ENCODE measurements at regions not wholly inside any gene's neighbourhood (a gene's known extent, or its start where the extent isn't known, plus 50 kb on each side); places are given as distances from the start of the nearest gene placed in this dataset.

DNA sequence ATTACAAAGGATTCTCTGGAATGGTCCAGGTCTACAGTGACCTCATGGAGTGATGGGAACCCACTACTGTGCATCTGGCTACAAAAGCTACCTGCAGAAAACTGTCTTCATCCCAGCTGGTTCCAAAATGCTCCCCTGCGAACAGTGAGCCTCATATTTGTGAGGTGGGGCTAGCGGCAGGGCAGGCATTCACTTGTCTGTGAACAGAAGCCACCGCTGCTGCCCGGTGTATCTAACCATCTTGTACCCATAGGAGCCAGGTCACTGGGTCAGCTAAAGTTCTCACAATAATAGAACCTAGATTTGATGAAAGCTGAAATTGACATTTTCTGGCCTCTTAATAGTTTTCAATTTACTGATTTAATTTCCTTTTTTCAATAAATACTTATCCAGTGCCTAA, 150.7 kb downstream of the KLF13 start:
- H3K4me3 Mint-ChIP-seq (ENCODE audit: low read depth): no peak overlapping the region
- no peak overlapping the region for H3K27ac Mint-ChIP-seq
- no peak for DNase-seq (ENCODE audit: low spot score, unreplicated experiment)
- H3K27me3 Mint-ChIP-seq: peaks cover 27% of the 10 kb centered on the region
- no peaks in the 10 kb centered on the region for H3K9me3 Mint-ChIP-seq (ENCODE audit: low read depth)
- TF ChIP-seq CTCF (IDR thresholded peaks at IDR 0.05; ENCODE audit: unreplicated experiment): no peak
- H3K36me3 Mint-ChIP-seq (ENCODE audit: insufficient read depth): peaks cover 1% of the 10 kb centered on the region
- H3K4me1 Mint-ChIP-seq (ENCODE audit: low read depth): no peaks in the 10 kb centered on the region

- H3K4me1 Mint-ChIP-seq (ENCODE audit: low read depth): no peaks in the 10 kb centered on the region
- DNase-seq (ENCODE audit: low spot score, unreplicated experiment): no peak
- no peak overlapping the region for H3K4me3 Mint-ChIP-seq (ENCODE audit: low read depth)
- no peak for TF ChIP-seq CTCF (IDR thresholded peaks at IDR 0.05; ENCODE audit: unreplicated experiment)
- H3K27me3 Mint-ChIP-seq: peaks cover 32% of the 10 kb centered on the region
- peaks cover 1% of the 10 kb centered on the region for H3K36me3 Mint-ChIP-seq (ENCODE audit: insufficient read depth)
- H3K27ac Mint-ChIP-seq: no peak overlapping the region
- H3K9me3 Mint-ChIP-seq (ENCODE audit: low read depth): no peaks in the 10 kb centered on the region
Observed at GRCh38 chr15:31477851-31478701, 151.4 kb downstream of the KLF13 start.

DNA sequence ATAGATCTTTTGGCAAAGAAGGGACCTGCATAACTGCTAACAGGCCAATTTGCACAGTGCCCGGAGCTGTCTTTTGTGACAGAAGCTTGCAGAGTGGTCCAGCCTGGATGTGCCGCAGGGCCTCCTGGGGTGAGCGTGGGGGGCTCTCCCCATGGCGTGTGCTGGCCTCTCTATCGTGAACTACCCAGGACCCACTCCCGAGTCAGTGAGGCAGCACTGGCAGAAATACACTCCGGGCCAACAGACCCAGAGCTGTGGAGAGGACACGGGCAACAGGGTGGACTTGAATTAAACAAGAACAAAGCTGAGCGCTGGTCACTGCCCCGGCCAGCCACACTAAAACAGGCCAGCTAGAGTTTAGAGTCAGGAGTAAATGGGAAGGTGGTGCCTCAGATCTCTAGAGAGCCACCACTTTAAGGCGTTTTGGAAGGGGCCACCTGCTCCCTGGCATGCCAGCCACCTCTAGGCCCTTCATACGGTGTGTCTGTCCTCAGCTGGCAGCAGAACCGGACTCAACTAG, 152.1 kb downstream of the KLF13 start:
- no peak for TF ChIP-seq CTCF (IDR thresholded peaks at IDR 0.05; ENCODE audit: unreplicated experiment)
- H3K9me3 Mint-ChIP-seq (ENCODE audit: low read depth): no peaks in the 10 kb centered on the region
- H3K27me3 Mint-ChIP-seq: peaks cover 30% of the 10 kb centered on the region
- peaks cover 1% of the 10 kb centered on the region for H3K36me3 Mint-ChIP-seq (ENCODE audit: insufficient read depth)
- no peaks in the 10 kb centered on the region for H3K4me1 Mint-ChIP-seq (ENCODE audit: low read depth)
- no peak for DNase-seq (ENCODE audit: low spot score, unreplicated experiment)
- H3K27ac Mint-ChIP-seq: no peak overlapping the region
- no peak overlapping the region for H3K4me3 Mint-ChIP-seq (ENCODE audit: low read depth)

- peaks cover 11% of the 10 kb centered on the region for H3K36me3 Mint-ChIP-seq (ENCODE audit: insufficient read depth)
- no peak for DNase-seq (ENCODE audit: low spot score, unreplicated experiment)
- H3K27ac Mint-ChIP-seq: no peak overlapping the region
- no peak overlapping the region for H3K4me3 Mint-ChIP-seq (ENCODE audit: low read depth)
- H3K9me3 Mint-ChIP-seq (ENCODE audit: low read depth): peaks cover 5% of the 10 kb centered on the region
- TF ChIP-seq CTCF (IDR thresholded peaks at IDR 0.05; ENCODE audit: unreplicated experiment): no peak
- H3K4me1 Mint-ChIP-seq (ENCODE audit: low read depth): no peaks in the 10 kb centered on the region
- peaks cover 43% of the 10 kb centered on the region for H3K27me3 Mint-ChIP-seq
Observed at GRCh38 chr15:31480356-31481025, 153.9 kb downstream of the KLF13 start.

- Mint-ChIP-seq H3K27ac (no peak overlapping the region), H3K4me3 (ENCODE audit: low read depth) (no peak overlapping the region), H3K9me3 (ENCODE audit: low read depth) (peaks cover 5% of the 10 kb centered on the region), H3K4me1 (ENCODE audit: low read depth) (no peaks in the 10 kb centered on the region), H3K27me3 (peaks cover 48% of the 10 kb centered on the region), H3K36me3 (ENCODE audit: insufficient read depth) (peaks cover 11% of the 10 kb centered on the region)
- DNase-seq (ENCODE audit: low spot score, unreplicated experiment): no peak
- TF ChIP-seq CTCF (IDR thresholded peaks at IDR 0.05; ENCODE audit: unreplicated experiment): no peak
Observed at GRCh38 chr15:31481142-31481541, 154.5 kb downstream of the KLF13 start.

Data from progenitor cell of endocrine pancreas (in vitro differentiated cells).